ENCODE measurements at regions not wholly inside any gene's neighbourhood (a gene's known extent, or its start where the extent isn't known, plus 50 kb on each side); places are given as distances from the start of the nearest gene placed in this dataset.

- no peak for DNase-seq
These were observed 55.1 kb upstream of the SLC1A1 start for GRCh38 chr9:4435197-4435596.

- DNase-seq: no peak
These were observed 56.9 kb upstream of the SLC1A1 start for GRCh38 chr9:4433379-4433778.

- no peak for DNase-seq
These were observed 59.6 kb upstream of the SLC1A1 start for GRCh38 chr9:4430432-4431261.

DNA sequence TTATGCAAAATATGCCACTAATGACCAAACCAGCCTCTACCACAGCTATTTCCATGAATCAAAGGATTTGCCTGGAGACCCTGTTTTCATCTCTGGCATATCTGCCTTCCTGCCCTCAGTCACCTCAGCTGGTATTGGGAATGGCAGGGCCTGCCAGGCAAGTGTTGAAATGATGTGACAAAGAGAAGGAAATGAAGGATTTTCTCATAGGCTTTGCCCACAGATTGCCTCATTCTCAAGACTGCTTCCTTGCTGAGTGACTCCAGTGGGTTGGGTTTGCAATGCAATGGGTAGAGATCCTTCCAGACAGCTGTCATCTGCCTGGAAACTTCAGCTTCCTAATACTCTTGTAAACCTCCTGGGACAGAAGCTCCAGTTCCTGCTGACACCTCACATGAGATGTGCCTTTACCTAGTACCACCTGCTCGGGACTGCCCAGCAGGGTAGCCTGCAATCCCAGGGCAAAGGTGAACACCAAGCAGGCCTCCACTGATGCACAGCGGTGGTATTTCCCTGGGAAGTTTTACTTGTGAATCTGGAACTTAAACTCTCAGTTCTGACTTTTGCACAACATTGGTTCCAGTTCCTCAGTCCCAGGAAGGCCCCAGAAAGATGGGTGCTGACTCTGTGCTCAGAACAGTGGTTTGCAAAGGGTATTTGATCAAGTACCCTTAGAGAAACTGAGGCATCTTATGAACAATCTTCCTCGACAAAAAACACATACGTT is 64.8 kb upstream of the SLC1A1 start:
- DNase-seq: no peak

DNA sequence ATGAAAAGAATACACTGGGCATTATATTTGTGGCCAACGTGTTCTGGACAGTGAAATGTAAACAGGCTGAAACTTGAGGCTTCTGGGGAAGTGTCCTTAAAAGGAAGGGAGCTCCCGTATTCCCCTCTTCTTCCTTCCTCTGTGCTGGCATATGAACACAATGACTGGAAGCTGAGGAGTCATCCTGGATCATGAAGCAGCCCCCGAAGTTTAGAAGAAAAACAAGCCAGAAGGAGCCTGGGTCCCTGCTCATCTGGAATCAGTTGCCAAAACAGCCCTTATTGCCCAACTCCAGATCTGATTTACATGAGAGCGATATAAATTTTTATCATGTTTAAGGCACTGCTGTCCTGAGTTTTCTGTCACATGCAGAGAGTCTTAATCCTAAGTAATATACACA is 65.4 kb upstream of the SLC1A1 start:
- no peak for DNase-seq

- no peak for DNase-seq
These were observed 66.2 kb upstream of the SLC1A1 start for GRCh38 chr9:4424038-4424437.

GRCh38 chr9:4423207-4423610 is 67.1 kb upstream of the SLC1A1 start:
- no peak for DNase-seq

DNA sequence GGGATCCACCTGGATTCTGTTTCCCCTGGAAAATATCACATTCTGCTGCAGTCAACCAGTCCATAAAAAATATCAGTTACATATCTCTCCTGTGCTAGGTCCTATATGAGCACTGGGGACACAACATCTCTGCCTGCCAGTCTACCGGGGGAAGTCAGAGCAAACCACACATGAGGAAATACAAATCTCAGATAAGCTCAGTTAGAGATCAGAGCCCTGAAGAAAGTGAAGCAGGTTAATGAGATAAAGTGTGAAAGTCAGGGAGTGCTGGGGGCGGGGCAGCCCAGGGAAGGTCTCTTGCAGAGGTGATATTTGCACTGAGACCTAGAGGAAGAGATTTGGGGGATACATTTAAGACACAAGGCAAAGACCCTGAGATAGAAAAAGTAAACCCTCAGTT is 67.8 kb upstream of the SLC1A1 start:
- DNase-seq: no peak

DNA sequence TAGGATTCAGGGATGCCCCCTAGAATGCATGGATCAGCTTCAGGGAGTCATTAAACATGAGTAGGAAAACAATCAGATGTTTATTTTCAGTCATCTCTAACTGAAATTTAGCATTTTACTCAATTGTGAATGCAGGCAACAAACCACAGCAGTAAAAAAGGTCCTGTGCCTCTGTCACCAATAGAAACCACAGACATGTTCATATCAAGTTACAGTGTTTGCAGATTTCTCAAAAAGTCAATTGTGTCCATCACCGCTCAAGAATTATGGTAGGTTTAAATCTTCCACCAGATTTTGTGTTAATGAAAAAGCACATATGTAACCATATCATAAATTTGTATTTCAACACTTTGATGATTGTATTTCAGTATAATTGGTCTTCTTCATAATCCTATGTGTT is 68.4 kb upstream of the SLC1A1 start:
- DNase-seq: no peak

DNA sequence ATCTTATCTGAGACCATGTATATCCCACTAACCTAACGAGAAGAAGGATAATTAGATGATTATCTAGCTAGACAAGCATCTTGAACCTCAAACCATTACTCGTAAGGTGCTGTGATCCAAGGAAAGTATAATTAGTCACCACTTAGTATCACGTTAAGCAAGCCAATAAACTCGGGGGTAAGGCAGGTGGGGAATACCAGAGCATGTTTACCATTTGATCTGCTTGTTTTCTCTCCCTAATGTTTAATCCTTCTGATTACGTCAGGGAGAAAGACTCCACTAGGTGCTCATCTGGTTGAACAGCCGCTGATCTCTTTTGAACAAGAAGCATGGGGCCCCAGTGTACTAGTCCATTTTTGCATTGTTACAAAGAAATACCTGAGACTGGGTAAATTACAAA is 69.9 kb upstream of the SLC1A1 start:
- no peak for DNase-seq

GRCh38 chr9:4417578-4418325 is 72.5 kb upstream of the SLC1A1 start:
- DNase-seq: no peak

GRCh38 chr9:4416467-4416866 is 73.8 kb upstream of the SLC1A1 start:
- no peak for DNase-seq

GRCh38 chr9:4415281-4415680 is 75.0 kb upstream of the SLC1A1 start:
- no peak for DNase-seq

GRCh38 chr9:4413856-4414255 is 76.4 kb upstream of the SLC1A1 start:
- no peak for DNase-seq

DNA sequence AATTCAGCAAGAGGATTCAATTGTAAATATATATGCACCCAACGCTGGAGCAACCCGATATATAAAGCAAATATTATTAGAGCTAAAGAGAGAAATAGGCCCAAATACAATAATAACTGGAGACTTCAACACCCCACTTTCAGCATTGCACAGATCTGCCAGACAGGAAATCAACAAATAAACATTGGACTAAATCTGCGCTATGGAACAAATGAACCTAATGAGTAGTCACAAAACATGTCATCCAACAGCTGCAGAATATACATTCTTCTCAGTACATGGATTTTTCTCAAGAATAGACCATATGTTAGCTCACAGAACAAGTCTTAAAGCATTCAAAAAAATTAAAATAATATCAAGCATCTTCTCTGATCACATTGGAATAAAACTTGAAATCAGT is 86.1 kb upstream of the SLC1A1 start:
- no peak for DNase-seq

- DNase-seq: no peak
These were observed 87.8 kb upstream of the SLC1A1 start for GRCh38 chr9:4402501-4402900.

- DNase-seq: no peak
These were observed 89.5 kb upstream of the SLC1A1 start for GRCh38 chr9:4400731-4401130.

DNA sequence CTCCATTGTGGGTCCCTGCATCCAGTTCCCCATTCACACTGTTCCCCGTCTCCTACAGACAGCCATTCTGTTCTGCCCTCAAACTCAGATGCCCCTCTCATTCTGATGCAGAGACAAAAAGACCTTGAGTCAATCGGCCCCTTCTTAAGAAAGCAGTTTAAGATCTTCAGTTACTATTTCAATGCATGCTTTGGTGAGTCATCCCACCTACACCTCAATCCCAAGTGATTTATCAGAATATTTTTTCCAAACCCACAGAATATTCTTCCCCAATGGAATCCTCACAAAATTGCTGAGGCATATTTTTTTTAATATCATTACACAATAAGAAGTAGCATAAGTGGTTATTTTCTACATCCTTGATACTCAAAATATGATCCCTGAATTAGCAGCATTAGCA is 92.4 kb upstream of the SLC1A1 start:
- no peak for DNase-seq

DNA sequence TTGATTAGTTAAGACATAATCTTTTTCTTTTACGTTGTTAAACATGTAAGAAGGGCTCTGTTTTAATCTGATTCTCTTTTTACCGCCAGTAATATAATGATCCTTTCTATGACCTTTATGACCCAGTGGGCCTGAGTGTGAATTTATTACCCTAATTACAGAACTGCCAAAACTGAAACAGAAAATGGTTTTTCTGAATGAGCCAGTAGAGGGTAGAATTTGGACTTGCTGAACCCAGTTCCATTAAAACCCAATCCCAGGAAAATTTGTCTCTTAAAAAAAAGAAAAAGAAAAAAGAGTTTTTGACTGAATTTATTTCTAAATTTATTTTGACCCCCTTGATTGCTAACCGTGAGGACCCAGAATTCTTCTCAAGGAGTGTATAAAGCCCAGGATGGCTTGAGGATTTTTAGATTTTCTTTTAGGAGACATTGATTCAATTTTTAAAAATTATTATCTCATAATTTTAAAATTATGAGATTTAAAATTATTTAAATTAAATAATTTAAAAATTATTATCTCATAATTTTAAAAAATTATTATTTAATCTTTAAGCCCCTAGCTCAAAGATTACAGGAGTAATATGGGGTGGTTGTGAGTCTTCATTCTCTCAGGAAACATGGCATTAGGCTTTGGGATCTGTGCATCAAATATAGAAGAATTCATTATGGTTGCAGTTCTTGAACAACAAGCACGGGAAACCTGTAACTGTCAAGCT is 94.1 kb upstream of the GLIS3 start:
- DNase-seq: no peak

DNA sequence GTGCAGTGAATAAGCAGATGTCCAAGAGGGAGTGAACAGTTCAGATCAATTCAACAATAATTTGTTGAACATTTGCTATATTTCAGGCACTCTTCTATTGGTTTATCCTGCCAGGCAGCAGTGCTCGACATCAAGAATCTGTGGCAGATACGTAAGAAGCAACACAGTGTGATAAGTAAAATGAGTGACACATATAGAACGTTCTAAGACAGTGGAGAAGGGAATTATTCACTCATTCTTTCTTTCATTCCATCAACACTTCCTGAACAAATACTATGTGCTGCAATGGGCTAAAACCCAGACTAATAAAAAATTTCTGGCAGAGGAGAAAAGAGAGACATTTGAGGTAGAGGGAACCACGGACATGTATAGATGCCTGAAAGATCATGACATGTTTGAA is 89.9 kb upstream of the GLIS3 start:
- DNase-seq: no peak

DNA sequence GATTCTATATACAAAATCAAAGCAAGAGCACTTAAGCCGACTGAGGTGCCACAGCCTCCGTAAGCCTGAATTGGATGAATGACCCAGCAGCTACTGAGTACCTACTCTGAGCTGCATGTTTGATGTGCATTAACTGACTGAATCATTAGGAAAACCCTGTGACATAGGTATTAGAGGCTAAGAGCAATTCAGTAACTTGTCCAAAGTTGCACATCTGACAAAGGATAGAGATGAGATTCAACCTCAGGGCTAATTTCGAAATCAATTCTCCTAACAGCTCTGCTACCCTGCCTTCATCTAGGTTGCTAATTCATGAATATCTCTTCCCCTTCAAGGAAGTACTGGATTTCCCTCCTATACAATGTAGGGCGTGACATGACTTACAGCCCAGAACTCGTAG is 89.1 kb upstream of the GLIS3 start:
- DNase-seq: no peak

GRCh38 chr9:4386819-4387218 is 87.0 kb upstream of the GLIS3 start:
- DNase-seq: no peak

DNA sequence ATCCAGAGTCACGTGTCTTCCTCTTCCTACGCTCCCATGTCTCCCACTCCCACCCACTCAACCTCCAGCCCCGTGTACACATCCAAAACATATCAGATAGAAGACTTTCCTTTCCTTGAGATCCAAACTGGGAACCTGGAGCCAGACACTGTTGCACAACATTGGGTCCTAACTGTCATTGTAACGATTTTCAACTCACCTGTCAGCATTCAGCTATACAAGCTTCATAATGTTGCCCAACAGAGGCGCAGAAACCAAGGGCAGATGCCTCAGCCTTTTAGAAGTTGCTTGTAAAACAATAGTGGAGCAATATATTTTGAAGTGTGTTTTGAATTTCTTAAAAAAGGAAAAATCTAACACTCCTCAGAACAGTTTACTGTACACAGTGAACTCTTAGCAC is 84.9 kb upstream of the GLIS3 start:
- DNase-seq: no peak
